Caco-2 (cell line): ENCODE measurements at regions not wholly inside any gene's neighbourhood (a gene's known extent, or its start where the extent isn't known, plus 50 kb on each side); places are given as distances from the start of the nearest gene placed in this dataset.
"Not testable (repeated sequence)": the region's sequence is repeated elsewhere in the genome, so short reads cannot be mapped to it uniquely, and the experiment has no call there.

Experiments
- BruUV-seq: library from RNA; stranded (reverse); fragments of 400-500 nt; replicated peaks from 2 replicates; lab custom pipeline; 2021; lab: Mats Ljungman, UMichigan
- CTCF ChIA-PET: fragments of 300-600 bp; sonication (Branson Sonifier 250); formaldehyde crosslinking; loops from one replicate; lab custom pipeline; 2022; ENCODE audit warnings: antibody characterized with exemption; lab: Charles Lee
- POLR2A ChIA-PET: fragments of 300-600 bp; sonication (Branson Sonifier 250); formaldehyde crosslinking; loops from one replicate; lab custom pipeline; 2022; ENCODE audit warnings: antibody characterized with exemption; lab: Charles Lee
- DNase-seq, 2 experiments: peaks; one replicate each; pipeline versions ENCODE4 v3.0.0 to v3.0.0-alpha.2; 2020 to 2022
- H3K27me3 ChIP-seq: replicated peaks from 2 replicates; pipeline ENCODE4 v1.6.0; 2011; ENCODE audit warnings: low read length; ENCODE audit not compliant: control insufficient read depth, insufficient read depth
- H3K36me3 ChIP-seq: 2 replicates; pipeline ENCODE4 v1.5.1; 2011; ENCODE audit warnings: low read length; ENCODE audit not compliant: control insufficient read depth, insufficient read depth
- H3K4me1 ChIP-seq: fragments of 250-450 bp; sonication (Bioruptor Pico); 2 replicates; pipeline ENCODE4 v1.5.1; 2020; ENCODE audit warnings: mild to moderate bottlenecking
- H3K4me3 ChIP-seq: 2 replicates; pipeline ENCODE4 v1.5.1; 2011; ENCODE audit warnings: low read depth, mild to moderate bottlenecking, control low read depth, low read length
- H3K9me3 ChIP-seq: fragments of 250-450 bp; sonication (Bioruptor Pico); 2 replicates; pipeline ENCODE4 v1.5.1; 2020; ENCODE audit warnings: mild to moderate bottlenecking, moderate library complexity
- H3K27ac Mint-ChIP-seq: one replicate; pipeline ENCODE4 v1.8.0; 2022; ENCODE audit warnings: mixed read lengths; ENCODE audit not compliant: unreplicated experiment
- H3K27me3 Mint-ChIP-seq: one replicate; pipeline ENCODE4 v1.8.0; 2022; ENCODE audit warnings: mixed read lengths; ENCODE audit not compliant: insufficient read depth, unreplicated experiment
- H3K36me3 Mint-ChIP-seq: one replicate; pipeline ENCODE4 v1.8.0; 2022; ENCODE audit warnings: mild to moderate bottlenecking, mixed read lengths; ENCODE audit not compliant: insufficient read depth, unreplicated experiment
- H3K4me1 Mint-ChIP-seq: one replicate; pipeline ENCODE4 v1.8.0; 2022; ENCODE audit warnings: low read depth, mixed read lengths; ENCODE audit not compliant: unreplicated experiment
- H3K4me3 Mint-ChIP-seq: one replicate; pipeline ENCODE4 v1.8.0; 2022; ENCODE audit warnings: mild to moderate bottlenecking, moderate library complexity, mixed read lengths; ENCODE audit not compliant: unreplicated experiment
- H3K9me3 Mint-ChIP-seq: one replicate; pipeline ENCODE4 v1.8.0; 2022; ENCODE audit warnings: mixed read lengths; ENCODE audit not compliant: unreplicated experiment
- CTCF ChIP-seq, 2 experiments: fragments of 200-600 bp in 1 of 2; IDR thresholded peaks; 1 replicate in 1 of 2; 2 replicates in 1 of 2; pipeline versions ENCODE4 v1.5.1 to v1.8.0; 2011 to 2022; ENCODE audit warnings: antibody characterized with exemption in 1 of 2, control low read depth in 1 of 2, inconsistent platforms in 1 of 2, low read depth in 1 of 2, low read length in 1 of 2, mild to moderate bottlenecking in 1 of 2, moderate library complexity in 1 of 2; ENCODE audit not compliant: insufficient read depth in 1 of 2, severe bottlenecking in 1 of 2, unreplicated experiment in 1 of 2
- intact Hi-C: fragments of 100-400 bp; cut with micrococcal nuclease; formaldehyde crosslinking; loops from one replicate; pipeline ENCODE4 v1.10.0; 2022; ENCODE audit not compliant: unreplicated experiment

- no peak overlapping the region for H3K27ac Mint-ChIP-seq
- H3K36me3 ChIP-seq = no peaks in the 10 kb centered on the region
- H3K9me3 ChIP-seq = no peaks in the 10 kb centered on the region
- H3K4me1 Mint-ChIP-seq = no peaks in the 10 kb centered on the region
- intact Hi-C loops = no loop called here
- DNase-seq = no peak
- H3K36me3 Mint-ChIP-seq = no peaks in the 10 kb centered on the region
- no peak for TF ChIP-seq CTCF (IDR thresholded peaks at IDR 0.05; ENCODE audit: insufficient read depth in 1 of 2, low read depth in 1 of 2, low read length in 1 of 2, severe bottlenecking in 1 of 2, unreplicated experiment in 1 of 2)
- H3K4me3 ChIP-seq = no peak overlapping the region
- no peaks in the 10 kb centered on the region for H3K27me3 ChIP-seq
- H3K4me3 Mint-ChIP-seq = no peak overlapping the region
- no peaks in the 10 kb centered on the region for H3K9me3 Mint-ChIP-seq
- ChIA-PET CTCF (no interaction called here), POLR2A (no interaction called here)
- H3K4me1 ChIP-seq = no peaks in the 10 kb centered on the region
- no TSS peak for BruUV-seq
- H3K27me3 Mint-ChIP-seq = peaks cover 3% of the 10 kb centered on the region
These were observed 114.0 kb upstream of the C2CD4B start for GRCh38 chr15:62279041-62279440.

- H3K36me3 ChIP-seq = no peaks in the 10 kb centered on the region
- no peaks in the 10 kb centered on the region for H3K36me3 Mint-ChIP-seq
- H3K27me3 Mint-ChIP-seq = peaks cover 5% of the 10 kb centered on the region
- ChIA-PET POLR2A (no interaction called here), CTCF (no interaction called here)
- H3K27ac Mint-ChIP-seq = no peak overlapping the region
- no peaks in the 10 kb centered on the region for H3K9me3 Mint-ChIP-seq
- no peaks in the 10 kb centered on the region for H3K9me3 ChIP-seq
- no peaks in the 10 kb centered on the region for H3K4me1 Mint-ChIP-seq
- no TSS peak for BruUV-seq
- TF ChIP-seq CTCF (IDR thresholded peaks at IDR 0.05; ENCODE audit: insufficient read depth in 1 of 2, low read depth in 1 of 2, low read length in 1 of 2, severe bottlenecking in 1 of 2, unreplicated experiment in 1 of 2) = no peak
- H3K4me1 ChIP-seq = no peaks in the 10 kb centered on the region
- no peak overlapping the region for H3K4me3 ChIP-seq
- intact Hi-C loops = no loop called here
- no peak for DNase-seq
- H3K4me3 Mint-ChIP-seq = no peak overlapping the region
- H3K27me3 ChIP-seq = no peaks in the 10 kb centered on the region
These were observed 115.5 kb upstream of the C2CD4B start for GRCh38 chr15:62280625-62281024.

GRCh38 chr15:62281801-62282200 is 116.7 kb upstream of the C2CD4B start:
- POLR2A ChIA-PET, DNase-seq, CTCF ChIA-PET, H3K36me3 ChIP-seq, H3K4me3 ChIP-seq, H3K27me3 ChIP-seq, H3K9me3 ChIP-seq, H3K27ac Mint-ChIP-seq, H3K4me1 Mint-ChIP-seq, H3K4me3 Mint-ChIP-seq, intact Hi-C loops, H3K4me1 ChIP-seq, H3K9me3 Mint-ChIP-seq, BruUV-seq, H3K36me3 Mint-ChIP-seq: not testable (repeated sequence)
- H3K27me3 Mint-ChIP-seq = peaks cover 14% of the 10 kb centered on the region
